LNCAP (cell line): ENCODE measurements at regions not wholly inside any gene's neighbourhood (a gene's known extent, or its start where the extent isn't known, plus 50 kb on each side); places are given as distances from the start of the nearest gene placed in this dataset.

Experiments
- TF ChIP-seq, protein P1 (sequence below): fragments of 450-650 bp; IDR thresholded peaks from 2 replicates; pipeline ENCODE4 v1.5.1; 2017; ENCODE audit warnings: mild to moderate bottlenecking

GRCh38 chr4:131974730-131975129 is 1174.4 kb upstream of the PCDH10 start:
- TF ChIP-seq, protein P1, sequence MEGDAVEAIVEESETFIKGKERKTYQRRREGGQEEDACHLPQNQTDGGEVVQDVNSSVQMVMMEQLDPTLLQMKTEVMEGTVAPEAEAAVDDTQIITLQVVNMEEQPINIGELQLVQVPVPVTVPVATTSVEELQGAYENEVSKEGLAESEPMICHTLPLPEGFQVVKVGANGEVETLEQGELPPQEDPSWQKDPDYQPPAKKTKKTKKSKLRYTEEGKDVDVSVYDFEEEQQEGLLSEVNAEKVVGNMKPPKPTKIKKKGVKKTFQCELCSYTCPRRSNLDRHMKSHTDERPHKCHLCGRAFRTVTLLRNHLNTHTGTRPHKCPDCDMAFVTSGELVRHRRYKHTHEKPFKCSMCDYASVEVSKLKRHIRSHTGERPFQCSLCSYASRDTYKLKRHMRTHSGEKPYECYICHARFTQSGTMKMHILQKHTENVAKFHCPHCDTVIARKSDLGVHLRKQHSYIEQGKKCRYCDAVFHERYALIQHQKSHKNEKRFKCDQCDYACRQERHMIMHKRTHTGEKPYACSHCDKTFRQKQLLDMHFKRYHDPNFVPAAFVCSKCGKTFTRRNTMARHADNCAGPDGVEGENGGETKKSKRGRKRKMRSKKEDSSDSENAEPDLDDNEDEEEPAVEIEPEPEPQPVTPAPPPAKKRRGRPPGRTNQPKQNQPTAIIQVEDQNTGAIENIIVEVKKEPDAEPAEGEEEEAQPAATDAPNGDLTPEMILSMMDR, result no peak

- TF ChIP-seq, protein P1, result no peak
Measured at GRCh38 chr4:131978120-131978519, 1171.0 kb upstream of the PCDH10 start.

GRCh38 chr4:131989576-131989975 is 1159.5 kb upstream of the PCDH10 start:
- TF ChIP-seq, protein P1, result no peak

- TF ChIP-seq, protein P1, result no peak
Measured at GRCh38 chr4:132001542-132001941, 1147.6 kb upstream of the PCDH10 start.

GRCh38 chr4:132003593-132003992 is 1145.5 kb upstream of the PCDH10 start:
- TF ChIP-seq, protein P1, result no peak

DNA sequence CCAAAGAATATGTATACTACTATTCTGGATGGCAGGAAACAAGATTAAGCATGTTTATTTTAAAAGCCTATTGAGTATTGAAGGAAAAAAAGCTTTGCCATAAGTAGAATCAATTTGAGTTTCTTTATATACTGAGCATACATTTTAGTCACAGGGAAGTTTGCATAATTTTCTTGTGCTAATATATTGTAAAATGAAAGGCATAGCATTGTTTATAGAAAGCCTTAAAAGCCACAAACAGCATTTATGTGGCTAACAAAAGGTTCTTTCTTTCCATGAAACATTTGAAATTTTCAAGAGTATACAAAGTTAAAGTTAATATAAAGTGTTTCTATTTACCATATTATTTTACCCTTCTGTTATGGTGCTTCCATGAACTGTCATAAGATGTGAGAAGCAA is 1133.8 kb upstream of the PCDH10 start:
- TF ChIP-seq, protein P1, result no peak

DNA sequence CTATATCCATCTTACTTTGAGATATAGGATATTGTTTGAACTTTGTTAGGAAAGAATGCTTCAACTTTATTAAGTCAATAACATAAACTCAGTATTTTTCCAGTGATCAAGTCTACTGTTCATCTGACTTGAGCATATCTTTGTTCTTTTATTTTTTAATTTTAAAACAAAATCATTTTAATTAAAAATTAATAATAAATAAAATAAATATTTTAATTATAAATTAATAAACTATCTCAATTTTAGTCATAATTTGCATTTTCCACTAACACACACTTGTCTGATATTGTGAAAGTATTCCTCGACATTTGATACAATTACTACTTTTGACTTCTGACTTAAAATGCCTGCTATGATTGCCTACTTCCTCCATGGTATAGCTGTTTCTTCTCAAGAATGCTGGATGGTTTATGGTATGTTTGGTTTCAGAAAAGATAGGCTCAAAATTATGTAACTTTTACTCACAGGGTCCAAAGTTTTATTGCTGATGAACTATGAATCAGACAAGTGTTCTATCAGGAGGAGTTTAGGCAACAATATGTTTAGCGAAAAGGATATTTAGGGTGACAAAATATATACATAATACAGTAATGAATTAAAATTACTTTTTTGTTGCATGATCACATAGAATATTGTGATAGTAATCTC is 1132.3 kb upstream of the PCDH10 start:
- TF ChIP-seq, protein P1, result no peak

- TF ChIP-seq, protein P1, result no peak
Measured at GRCh38 chr4:132026166-132026565, 1122.9 kb upstream of the PCDH10 start.
